Loucy (cell line): ENCODE measurements at regions not wholly inside any gene's neighbourhood (a gene's known extent, or its start where the extent isn't known, plus 50 kb on each side); places are given as distances from the start of the nearest gene placed in this dataset.

Experiments
- H2AFZ ChIP-seq: fragments of 200-600 bp; sonication (generic); 2 replicates; pipeline ENCODE4 v1.6.0; 2016; ENCODE audit warnings: antibody characterized with exemption, mild to moderate bottlenecking, low read length, moderate library complexity
- H3F3A ChIP-seq: fragments of 200-600 bp; 2 replicates; pipeline ENCODE4 v1.6.0; 2016; ENCODE audit warnings: antibody characterized with exemption, low read depth, mild to moderate bottlenecking
- H3K27me3 ChIP-seq: fragments of 200-600 bp; sonication (generic); 2 replicates; pipeline ENCODE4 v1.6.1; 2014; ENCODE audit warnings: low read length, mild to moderate bottlenecking; ENCODE audit not compliant: insufficient read depth, poor library complexity, severe bottlenecking
- H3K36me3 ChIP-seq: fragments of 200-600 bp; sonication (generic); 2 replicates; pipeline ENCODE4 v1.6.1; 2016; ENCODE audit warnings: low read length; ENCODE audit not compliant: insufficient read depth
- H3K4me1 ChIP-seq: fragments of 200-600 bp; sonication (generic); 2 replicates; pipeline ENCODE4 v1.5.1; 2014; ENCODE audit warnings: low read length, mild to moderate bottlenecking; ENCODE audit not compliant: insufficient read depth, poor library complexity, severe bottlenecking
- H3K4me2 ChIP-seq: fragments of 200-600 bp; sonication (generic); 2 replicates; pipeline ENCODE4 v1.6.0; 2014; ENCODE audit warnings: antibody characterized with exemption, low read length, low read depth, mild to moderate bottlenecking; ENCODE audit not compliant: poor library complexity, severe bottlenecking
- H3K4me3 ChIP-seq: fragments of 200-600 bp; sonication (generic); 2 replicates; pipeline ENCODE4 v1.5.1; 2014; ENCODE audit warnings: low read length, mild to moderate bottlenecking, mixed read lengths; ENCODE audit not compliant: poor library complexity, severe bottlenecking
- H3K79me2 ChIP-seq: fragments of 200-600 bp; sonication (generic); 2 replicates; pipeline ENCODE4 v1.6.1; 2014; ENCODE audit warnings: low read length; ENCODE audit not compliant: insufficient read depth
- H3K9ac ChIP-seq: fragments of 200-600 bp; sonication (generic); 2 replicates; pipeline ENCODE4 v1.6.0; 2014; ENCODE audit warnings: mild to moderate bottlenecking, low read depth, low read length, moderate library complexity; ENCODE audit not compliant: poor library complexity, severe bottlenecking
- H3K9me2 ChIP-seq: fragments of 200-600 bp; sonication (generic); replicated peaks from 2 replicates; pipeline ENCODE4 v1.6.1; 2016; ENCODE audit warnings: low read depth, low read length, mixed read lengths
- H3K9me3 ChIP-seq: fragments of 200-600 bp; sonication (generic); 2 replicates; pipeline ENCODE4 v1.6.1; 2014; ENCODE audit warnings: mild to moderate bottlenecking, antibody characterized with exemption, low read length, low read depth; ENCODE audit not compliant: insufficient read depth
- H4K20me1 ChIP-seq: fragments of 200-600 bp; sonication (generic); 2 replicates; pipeline ENCODE4 v1.6.0; 2014; ENCODE audit warnings: antibody characterized with exemption, low read length, mild to moderate bottlenecking; ENCODE audit not compliant: insufficient read depth, poor library complexity, severe bottlenecking
- EZH2phosphoT487 ChIP-seq: fragments of 200-600 bp; IDR thresholded peaks from 2 replicates; pipeline ENCODE4 v1.6.1; 2018; ENCODE audit warnings: antibody characterized with exemption, mild to moderate bottlenecking, moderate library complexity, borderline replicate concordance
- TF ChIP-seq, protein P1 (sequence below): fragments of 200-600 bp; sonication (generic); conservative IDR thresholded peaks from 2 replicates; pipeline ENCODE4 v1.5.1; 2014; ENCODE audit warnings: mild to moderate bottlenecking, antibody characterized with exemption, low read length

GRCh38 chr3:115361806-115362205 is 214.7 kb upstream of the ZBTB20 start:
- Histone ChIP-seq H3K4me2 (no peak overlapping the region), H3F3A (no peaks in the 10 kb centered on the region), H3K79me2 (no peaks in the 10 kb centered on the region), H2AFZ (no peak overlapping the region), H4K20me1 (no peaks in the 10 kb centered on the region), H3K9me2 (no peaks in the 10 kb centered on the region), H3K27me3 (no peaks in the 10 kb centered on the region), H3K36me3 (no peaks in the 10 kb centered on the region), H3K4me3 (no peak overlapping the region), H3K9me3 (no peaks in the 10 kb centered on the region), H3K9ac (no peak overlapping the region), H3K4me1 (no peaks in the 10 kb centered on the region)
- TF ChIP-seq EZH2phosphoT487 = no peak
- TF ChIP-seq, protein P1, sequence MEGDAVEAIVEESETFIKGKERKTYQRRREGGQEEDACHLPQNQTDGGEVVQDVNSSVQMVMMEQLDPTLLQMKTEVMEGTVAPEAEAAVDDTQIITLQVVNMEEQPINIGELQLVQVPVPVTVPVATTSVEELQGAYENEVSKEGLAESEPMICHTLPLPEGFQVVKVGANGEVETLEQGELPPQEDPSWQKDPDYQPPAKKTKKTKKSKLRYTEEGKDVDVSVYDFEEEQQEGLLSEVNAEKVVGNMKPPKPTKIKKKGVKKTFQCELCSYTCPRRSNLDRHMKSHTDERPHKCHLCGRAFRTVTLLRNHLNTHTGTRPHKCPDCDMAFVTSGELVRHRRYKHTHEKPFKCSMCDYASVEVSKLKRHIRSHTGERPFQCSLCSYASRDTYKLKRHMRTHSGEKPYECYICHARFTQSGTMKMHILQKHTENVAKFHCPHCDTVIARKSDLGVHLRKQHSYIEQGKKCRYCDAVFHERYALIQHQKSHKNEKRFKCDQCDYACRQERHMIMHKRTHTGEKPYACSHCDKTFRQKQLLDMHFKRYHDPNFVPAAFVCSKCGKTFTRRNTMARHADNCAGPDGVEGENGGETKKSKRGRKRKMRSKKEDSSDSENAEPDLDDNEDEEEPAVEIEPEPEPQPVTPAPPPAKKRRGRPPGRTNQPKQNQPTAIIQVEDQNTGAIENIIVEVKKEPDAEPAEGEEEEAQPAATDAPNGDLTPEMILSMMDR = no peak

GRCh38 chr3:115363071-115363470 is 216.0 kb upstream of the ZBTB20 start:
- no peaks in the 10 kb centered on the region for H3F3A ChIP-seq
- H3K4me1 ChIP-seq = no peaks in the 10 kb centered on the region
- H3K36me3 ChIP-seq = no peaks in the 10 kb centered on the region
- H3K9me3 ChIP-seq = no peaks in the 10 kb centered on the region
- H3K4me3 ChIP-seq = no peak overlapping the region
- TF ChIP-seq EZH2phosphoT487 = no peak
- TF ChIP-seq, protein P1 = no peak
- no peak overlapping the region for H2AFZ ChIP-seq
- no peak overlapping the region for H3K9ac ChIP-seq
- H3K4me2 ChIP-seq = no peak overlapping the region
- no peaks in the 10 kb centered on the region for H3K27me3 ChIP-seq
- no peaks in the 10 kb centered on the region for H3K9me2 ChIP-seq
- H4K20me1 ChIP-seq = no peaks in the 10 kb centered on the region
- no peaks in the 10 kb centered on the region for H3K79me2 ChIP-seq

DNA sequence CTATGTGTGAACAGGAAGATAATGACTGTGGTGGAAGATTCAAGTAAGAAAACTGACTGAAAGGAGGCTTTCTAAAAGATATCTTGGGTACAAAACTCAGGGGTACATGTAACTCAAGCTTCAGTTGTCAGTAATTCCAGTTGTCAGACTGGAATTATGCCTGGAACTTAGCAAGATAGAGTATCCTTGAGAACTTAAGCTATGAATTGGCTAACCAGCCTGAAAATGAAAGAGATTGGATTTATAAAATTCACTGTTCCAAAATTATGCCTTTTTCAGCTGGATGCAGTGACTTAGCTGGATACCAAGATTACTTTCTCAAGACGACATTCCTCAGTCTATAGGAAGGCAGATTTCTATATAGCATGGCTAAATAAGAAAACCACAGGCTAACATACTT is 221.9 kb upstream of the ZBTB20 start:
- H4K20me1 ChIP-seq = no peaks in the 10 kb centered on the region
- no peak overlapping the region for H3K4me3 ChIP-seq
- H2AFZ ChIP-seq = no peak overlapping the region
- no peaks in the 10 kb centered on the region for H3K36me3 ChIP-seq
- no peaks in the 10 kb centered on the region for H3K9me2 ChIP-seq
- H3K27me3 ChIP-seq = no peaks in the 10 kb centered on the region
- H3F3A ChIP-seq = no peaks in the 10 kb centered on the region
- no peaks in the 10 kb centered on the region for H3K4me1 ChIP-seq
- no peaks in the 10 kb centered on the region for H3K9me3 ChIP-seq
- H3K4me2 ChIP-seq = no peak overlapping the region
- H3K9ac ChIP-seq = no peak overlapping the region
- H3K79me2 ChIP-seq = no peaks in the 10 kb centered on the region
- TF ChIP-seq, protein P1 = no peak
- TF ChIP-seq EZH2phosphoT487 = no peak
